ENCODE measurements at regions not wholly inside any gene's neighbourhood (a gene's known extent, or its start where the extent isn't known, plus 50 kb on each side); places are given as distances from the start of the nearest gene placed in this dataset.

DNA sequence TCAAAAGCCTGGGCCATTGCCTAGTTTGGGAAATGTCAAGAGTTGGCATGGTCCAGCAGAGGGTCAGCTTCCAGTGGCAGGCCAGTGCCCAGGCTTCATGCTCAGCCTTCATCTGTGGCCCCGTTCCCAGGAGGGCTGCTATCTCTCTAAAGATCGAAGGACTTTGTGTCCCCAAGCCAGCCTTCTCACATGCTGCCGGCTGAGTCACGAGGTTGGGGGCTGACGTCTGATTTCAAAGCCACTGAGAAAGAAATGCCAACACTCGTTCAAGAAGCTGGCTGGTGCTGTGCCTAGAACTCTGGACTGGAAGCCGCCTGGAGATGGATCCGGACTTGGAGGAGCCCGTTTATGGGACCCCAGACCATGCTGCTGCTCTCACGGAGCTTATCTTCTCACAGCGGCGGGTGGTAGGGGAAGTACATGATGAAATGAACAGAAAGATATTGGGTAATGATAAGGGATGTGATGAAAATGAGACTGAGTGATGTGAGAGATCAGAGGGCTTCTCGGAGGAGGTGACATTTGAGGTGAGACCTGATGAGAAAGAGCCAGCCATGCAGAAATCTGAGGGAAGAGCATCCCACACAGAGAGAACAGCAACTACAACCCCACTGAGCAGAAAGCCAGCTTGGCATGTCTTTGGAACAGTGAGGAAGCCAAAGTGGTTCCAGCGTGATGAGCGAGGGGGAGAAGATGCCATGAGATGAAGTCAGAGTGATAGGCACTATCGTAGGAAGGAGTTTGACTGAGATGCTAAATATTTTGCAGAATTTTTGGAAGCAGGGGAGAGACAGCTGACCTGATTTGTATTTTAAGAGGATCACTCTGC lies 54.9 kb upstream of the BOD1 start:
- FAIRE-seq (no peak), DNase-seq (ENCODE audit: low read depth) (no peak)
- Histone ChIP-seq H3K36me3 (ENCODE audit: control insufficient read depth, insufficient read depth, low read length) (no peaks in the 10 kb centered on the region), H3K4me3 (ENCODE audit: low read depth, low read length) (no peak overlapping the region), H3K27me3 (ENCODE audit: control insufficient read depth, insufficient read depth, low read length) (no peaks in the 10 kb centered on the region)
- TF ChIP-seq, protein P1, sequence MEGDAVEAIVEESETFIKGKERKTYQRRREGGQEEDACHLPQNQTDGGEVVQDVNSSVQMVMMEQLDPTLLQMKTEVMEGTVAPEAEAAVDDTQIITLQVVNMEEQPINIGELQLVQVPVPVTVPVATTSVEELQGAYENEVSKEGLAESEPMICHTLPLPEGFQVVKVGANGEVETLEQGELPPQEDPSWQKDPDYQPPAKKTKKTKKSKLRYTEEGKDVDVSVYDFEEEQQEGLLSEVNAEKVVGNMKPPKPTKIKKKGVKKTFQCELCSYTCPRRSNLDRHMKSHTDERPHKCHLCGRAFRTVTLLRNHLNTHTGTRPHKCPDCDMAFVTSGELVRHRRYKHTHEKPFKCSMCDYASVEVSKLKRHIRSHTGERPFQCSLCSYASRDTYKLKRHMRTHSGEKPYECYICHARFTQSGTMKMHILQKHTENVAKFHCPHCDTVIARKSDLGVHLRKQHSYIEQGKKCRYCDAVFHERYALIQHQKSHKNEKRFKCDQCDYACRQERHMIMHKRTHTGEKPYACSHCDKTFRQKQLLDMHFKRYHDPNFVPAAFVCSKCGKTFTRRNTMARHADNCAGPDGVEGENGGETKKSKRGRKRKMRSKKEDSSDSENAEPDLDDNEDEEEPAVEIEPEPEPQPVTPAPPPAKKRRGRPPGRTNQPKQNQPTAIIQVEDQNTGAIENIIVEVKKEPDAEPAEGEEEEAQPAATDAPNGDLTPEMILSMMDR (IDR thresholded peaks at IDR 0.05; ENCODE audit: insufficient read depth, low read length, severe bottlenecking), result no peak

DNA sequence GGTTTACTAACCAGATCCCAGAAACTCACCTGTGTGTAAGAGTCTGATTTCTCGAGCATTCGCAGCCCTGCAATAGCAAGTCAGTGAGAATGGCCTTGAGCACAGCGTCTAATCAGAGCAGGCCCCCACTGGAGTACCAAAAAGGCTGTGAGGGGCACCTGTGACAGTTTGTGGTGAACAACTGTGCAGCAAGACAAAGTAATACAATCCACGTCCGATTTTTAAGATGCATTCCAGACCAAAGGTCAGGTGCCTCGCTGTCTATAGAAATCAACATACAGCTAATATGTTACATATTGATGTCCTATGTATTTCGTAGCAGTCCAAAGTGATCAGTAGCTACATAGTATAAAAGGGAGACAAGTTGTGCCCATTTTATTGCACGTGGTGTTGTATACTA lies 55.7 kb upstream of the BOD1 start:
- TF ChIP-seq, protein P1 (IDR thresholded peaks at IDR 0.05; ENCODE audit: insufficient read depth, low read length, severe bottlenecking), result no peak
- FAIRE-seq (no peak), DNase-seq (ENCODE audit: low read depth) (no peak)
- Histone ChIP-seq H3K36me3 (ENCODE audit: control insufficient read depth, insufficient read depth, low read length) (no peaks in the 10 kb centered on the region), H3K27me3 (ENCODE audit: control insufficient read depth, insufficient read depth, low read length) (no peaks in the 10 kb centered on the region), H3K4me3 (ENCODE audit: low read depth, low read length) (no peak overlapping the region)

DNA sequence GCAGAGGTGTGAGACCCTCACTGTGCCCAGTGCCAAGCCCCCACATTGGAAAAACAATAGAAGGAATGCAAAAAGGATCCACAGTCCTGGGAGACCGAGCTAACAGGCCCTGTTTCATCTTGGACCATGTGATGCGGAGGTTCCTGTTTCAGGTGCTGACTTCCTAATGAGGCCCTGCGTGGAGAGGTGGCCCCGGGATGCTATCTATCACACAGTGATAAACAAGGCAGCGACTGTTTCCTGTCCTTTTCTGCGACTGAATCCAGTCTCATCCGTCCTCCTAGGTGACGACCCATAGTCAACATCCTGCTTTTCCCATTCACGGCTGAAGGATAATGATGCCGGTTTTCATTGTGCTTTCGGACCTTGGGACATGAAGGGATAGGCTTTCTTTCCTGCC lies 56.4 kb upstream of the BOD1 start:
- FAIRE-seq (no peak), DNase-seq (ENCODE audit: low read depth) (no peak)
- H3K4me3 ChIP-seq (ENCODE audit: low read depth, low read length), result no peak overlapping the region
- TF ChIP-seq, protein P1 (IDR thresholded peaks at IDR 0.05; ENCODE audit: insufficient read depth, low read length, severe bottlenecking), result no peak
- H3K36me3 ChIP-seq (ENCODE audit: control insufficient read depth, insufficient read depth, low read length), result no peaks in the 10 kb centered on the region
- no peaks in the 10 kb centered on the region for H3K27me3 ChIP-seq (ENCODE audit: control insufficient read depth, insufficient read depth, low read length)

DNA sequence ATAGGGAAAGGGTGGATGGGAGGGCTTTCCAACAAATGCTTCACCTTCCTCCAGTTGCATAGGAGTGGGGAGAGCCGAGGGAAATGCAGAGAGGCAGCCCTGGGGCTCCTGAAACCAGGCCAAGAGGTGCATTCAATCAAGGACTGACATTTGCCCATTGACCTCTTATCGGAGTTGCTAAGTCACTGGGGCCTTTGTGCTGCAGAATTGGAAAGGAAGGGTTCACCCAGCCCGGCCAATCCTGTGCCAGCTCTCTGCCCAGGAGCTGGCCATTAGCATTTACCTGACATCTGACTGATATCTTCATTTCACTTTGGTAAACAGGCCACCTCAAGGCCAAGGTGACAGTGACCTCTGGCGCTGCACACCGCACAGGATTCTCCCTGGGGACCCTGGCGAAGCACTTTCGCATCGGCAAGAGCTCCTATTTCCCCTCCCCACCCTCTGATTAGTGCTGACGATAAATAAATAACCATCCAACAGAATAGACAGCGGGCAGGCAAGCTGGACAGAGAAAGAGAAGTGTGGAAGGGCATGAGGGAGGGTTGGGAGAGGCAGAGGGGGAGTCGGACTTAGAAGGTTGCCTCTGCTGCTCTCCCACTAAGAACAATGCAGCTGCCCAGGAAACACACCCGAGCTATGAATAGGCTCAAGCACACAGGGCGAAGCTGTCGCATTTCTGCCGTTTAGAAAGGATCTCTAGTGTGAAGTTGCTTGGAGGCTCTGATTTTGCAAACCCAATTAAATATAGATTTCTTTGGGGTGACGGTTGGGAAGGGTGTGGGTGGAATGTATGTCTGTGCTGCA lies 57.0 kb upstream of the BOD1 start:
- no peak overlapping the region for H3K4me3 ChIP-seq (ENCODE audit: low read depth, low read length)
- H3K36me3 ChIP-seq (ENCODE audit: control insufficient read depth, insufficient read depth, low read length), result no peaks in the 10 kb centered on the region
- no peaks in the 10 kb centered on the region for H3K27me3 ChIP-seq (ENCODE audit: control insufficient read depth, insufficient read depth, low read length)
- TF ChIP-seq, protein P1 (IDR thresholded peaks at IDR 0.05; ENCODE audit: insufficient read depth, low read length, severe bottlenecking), result no peak
- FAIRE-seq (no peak), DNase-seq (ENCODE audit: low read depth) (no peak)

DNA sequence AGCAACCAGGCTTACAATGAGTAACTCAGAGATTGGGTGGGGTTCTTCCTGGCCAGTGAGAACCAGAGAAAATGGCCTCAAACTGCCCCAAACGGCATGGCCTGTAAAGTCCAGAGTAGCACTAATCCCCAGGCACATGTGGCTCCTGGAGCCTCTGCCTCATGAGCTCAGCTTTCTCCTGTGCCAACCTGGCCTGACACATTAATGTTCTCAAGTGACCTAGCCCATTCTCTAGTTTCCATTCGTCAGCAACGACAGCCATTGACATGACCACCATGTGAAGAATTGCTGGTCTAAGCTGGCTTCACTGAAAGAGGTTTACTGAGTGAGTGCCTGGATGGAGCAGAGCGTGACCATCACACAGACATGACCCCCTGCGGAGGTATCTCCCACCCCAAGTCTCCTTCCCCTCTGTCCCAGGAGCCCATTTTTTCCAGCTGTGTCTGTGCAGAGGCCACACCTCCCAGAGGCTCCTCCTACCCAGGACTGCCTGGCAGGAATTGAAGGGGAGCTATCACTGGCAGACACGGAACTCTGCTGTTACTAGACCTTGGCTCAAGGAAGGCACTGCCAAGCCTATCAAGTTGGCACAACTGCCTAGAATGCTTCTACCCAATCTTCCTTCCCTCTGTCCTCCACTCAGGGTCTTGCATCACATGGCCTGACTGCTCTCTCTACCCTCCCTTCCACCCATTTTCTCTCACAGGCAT lies 59.0 kb upstream of the BOD1 start:
- Histone ChIP-seq H3K27me3 (ENCODE audit: control insufficient read depth, insufficient read depth, low read length) (no peaks in the 10 kb centered on the region), H3K36me3 (ENCODE audit: control insufficient read depth, insufficient read depth, low read length) (no peaks in the 10 kb centered on the region), H3K4me3 (ENCODE audit: low read depth, low read length) (no peak overlapping the region)
- DNase-seq (ENCODE audit: low read depth) (no peak), FAIRE-seq (no peak)
- TF ChIP-seq, protein P1 (IDR thresholded peaks at IDR 0.05; ENCODE audit: insufficient read depth, low read length, severe bottlenecking), result no peak
